A549 (cell line): ENCODE measurements at regions not wholly inside any gene's neighbourhood (a gene's known extent, or its start where the extent isn't known, plus 50 kb on each side); places are given as distances from the start of the nearest gene placed in this dataset.

Experiments used
- ATAC-seq, 2 experiments: fragments of 200-7000 bp in 1 of 2; fragments of >200 bp in 1 of 2; cut with Nextera tagmentation in 1 of 2; cut with Tn5 transposase in 1 of 2; 3 replicates each; pipeline versions ENCODE4 v1.8.0 to v1.9.1; 2018 to 2020; ENCODE audit warnings: mild to moderate bottlenecking in 1 of 2, moderate library complexity in 1 of 2
- CTCF ChIA-PET: fragments of 300-600 bp; sonication (Branson Sonifier 250); formaldehyde crosslinking; extraction: SDS; loops from one replicate; lab custom pipeline; 2021; ENCODE audit warnings: antibody characterized with exemption, inconsistent platforms; lab: Yijun Ruan, JAX
- POLR2A ChIA-PET: fragments of 350-600 bp; formaldehyde crosslinking; extraction: SDS; loops from one replicate; lab custom pipeline; 2021; ENCODE audit warnings: antibody characterized with exemption, inconsistent platforms; lab: Yijun Ruan, JAX
- DNase-seq, 2 experiments: peaks; one replicate each; pipeline versions ENCODE4 v3.0.0 to v3.0.0-alpha.2; 2011 to 2016; ENCODE audit warnings: low read depth in 1 of 2, low spot score in 1 of 2
- FAIRE-seq: peaks from 2 replicates; lab custom pipeline; 2011; peaks lifted over from hg19 to GRCh38; lab: Jason Lieb, UNC
- H3K27ac ChIP-seq, 2 experiments: fragments of >200 bp; sonication (Bioruptor Twin); formaldehyde crosslinking; 3 replicates each; pipeline ENCODE4 v1.5.1; 2016 to 2017
- H3K4me1 ChIP-seq: fragments of >200 bp; sonication (Bioruptor Twin); formaldehyde crosslinking; 3 replicates; pipeline ENCODE4 v1.6.1; 2016
- H3K4me2 ChIP-seq: fragments of >200 bp; sonication (Bioruptor Twin); formaldehyde crosslinking; 3 replicates; pipeline ENCODE4 v1.6.1; 2016
- H3K4me3 ChIP-seq: fragments of >200 bp; sonication (Bioruptor Twin); formaldehyde crosslinking; 3 replicates; pipeline ENCODE4 v1.5.1; 2016
- H3K9me3 ChIP-seq: fragments of >200 bp; sonication (Bioruptor Twin); formaldehyde crosslinking; 3 replicates; pipeline ENCODE4 v1.6.1; 2016
- CEBPB ChIP-seq, 2 experiments: fragments of >200 bp in 1 of 2; sonication (Bioruptor Twin) in 1 of 2; formaldehyde crosslinking in 1 of 2; IDR thresholded peaks; 2 replicates each; pipeline ENCODE4 v1.6.1; 2012 to 2016
- CHD4 ChIP-seq: fragments of 200-600 bp; sonication (generic); IDR thresholded peaks from 2 replicates; pipeline ENCODE4 v1.6.1; 2016; ENCODE audit warnings: antibody characterized with exemption, mild to moderate bottlenecking, borderline replicate concordance
- EHMT2 ChIP-seq: fragments of 200-600 bp; sonication (generic); IDR thresholded peaks from 2 replicates; pipeline ENCODE4 v1.6.1; 2016; ENCODE audit warnings: antibody characterized with exemption, low read depth, mild to moderate bottlenecking, moderate library complexity
- HOXB5 ChIP-seq: fragments of 250-450 bp; sonication (Bioruptor Pico); IDR thresholded peaks from 2 replicates; pipeline ENCODE4 v1.5.0; 2020; ENCODE audit warnings: mild to moderate bottlenecking, moderate library complexity
- JUN ChIP-seq, 2 experiments: fragments of >200 bp; sonication (Bioruptor Twin); formaldehyde crosslinking; IDR thresholded peaks; 2 replicates in 1 of 2; 3 replicates in 1 of 2; pipeline ENCODE4 v1.6.1; 2016 to 2017
- KDM1A ChIP-seq: fragments of 200-600 bp; sonication (generic); IDR thresholded peaks from 2 replicates; pipeline ENCODE4 v1.6.1; 2016; ENCODE audit warnings: low read depth, mild to moderate bottlenecking
- MAZ ChIP-seq: fragments of 150-350 bp; IDR thresholded peaks from 2 replicates; pipeline ENCODE4 v1.6.1; 2014; ENCODE audit warnings: antibody characterized with exemption, low read depth, low read length, borderline replicate concordance
- MYC ChIP-seq: IDR thresholded peaks from 2 replicates; pipeline ENCODE4 v1.6.1; 2012; ENCODE audit warnings: mild to moderate bottlenecking, inconsistent platforms, low read length, improper control_type of control experiment, borderline replicate concordance
- NPAS2 ChIP-seq: fragments of 250-450 bp; sonication (Bioruptor Pico); IDR thresholded peaks from 2 replicates; pipeline ENCODE4 v1.8.0; 2022; ENCODE audit warnings: mild to moderate bottlenecking, moderate library complexity, borderline replicate concordance
- RCOR1 ChIP-seq: fragments of 150-350 bp; IDR thresholded peaks from 2 replicates; pipeline ENCODE4 v1.6.1; 2014; ENCODE audit warnings: antibody characterized with exemption, low read length, low read depth
- TP53 ChIP-seq: fragments of 250-450 bp; sonication (Bioruptor Pico); IDR thresholded peaks from 2 replicates; pipeline ENCODE4 v1.5.0; 2021; ENCODE audit warnings: mild to moderate bottlenecking, moderate library complexity
- ZFP36 ChIP-seq: fragments of 450-650 bp; IDR thresholded peaks from 2 replicates; pipeline ENCODE4 v1.6.1; 2014; ENCODE audit warnings: borderline replicate concordance; ENCODE audit not compliant: partially characterized antibody
- ZSCAN20 ChIP-seq: fragments of 250-450 bp; sonication (Bioruptor Pico); IDR thresholded peaks from 2 replicates; pipeline ENCODE4 v1.8.0; 2022; ENCODE audit warnings: mild to moderate bottlenecking, moderate library complexity
- WGBS: methylation state at CpG from one replicate; pipeline ENCODE4 v1.1.6; 2017; ENCODE audit errors: missing lambda C conversion rate; 5-methylcytosine and 5-hydroxymethylcytosine counted together
- TF ChIP-seq, protein P1 (sequence below): fragments of >200 bp; sonication (Bioruptor Twin); formaldehyde crosslinking; IDR thresholded peaks from 2 replicates; pipeline ENCODE4 v1.6.1; 2016
- TF ChIP-seq, protein P2 (sequence below): fragments of 450-650 bp; IDR thresholded peaks from 2 replicates; pipeline ENCODE4 v1.6.1; 2014; ENCODE audit warnings: antibody characterized with exemption
- TF ChIP-seq, protein P3 (sequence below): fragments of 200-600 bp; sonication (generic); IDR thresholded peaks from 2 replicates; pipeline ENCODE4 v1.6.1; 2016; ENCODE audit warnings: antibody characterized with exemption, mild to moderate bottlenecking, moderate library complexity
- TF ChIP-seq, protein P4 (sequence below): IDR thresholded peaks from 2 replicates; pipeline ENCODE4 v1.6.1; 2012; ENCODE audit warnings: low read depth, borderline replicate concordance
- TF ChIP-seq, protein P5 (sequence below): IDR thresholded peaks from 2 replicates; pipeline ENCODE4 v1.6.1; 2012
- TF ChIP-seq, protein P6 (sequence below): fragments of >200 bp; sonication (Bioruptor Twin); formaldehyde crosslinking; IDR thresholded peaks from 3 replicates; pipeline ENCODE4 v1.5.1; 2016
- TF ChIP-seq, protein P7 (sequence below): fragments of 250-450 bp; sonication (Bioruptor Pico); IDR thresholded peaks from 2 replicates; pipeline ENCODE4 v1.5.0; 2021; ENCODE audit warnings: mild to moderate bottlenecking, moderate library complexity, borderline replicate concordance
- TF ChIP-seq, protein P8 (sequence below): fragments of 150-350 bp; IDR thresholded peaks from 2 replicates; pipeline ENCODE4 v1.6.1; 2014; ENCODE audit warnings: low read depth, mild to moderate bottlenecking, low read length

DNA sequence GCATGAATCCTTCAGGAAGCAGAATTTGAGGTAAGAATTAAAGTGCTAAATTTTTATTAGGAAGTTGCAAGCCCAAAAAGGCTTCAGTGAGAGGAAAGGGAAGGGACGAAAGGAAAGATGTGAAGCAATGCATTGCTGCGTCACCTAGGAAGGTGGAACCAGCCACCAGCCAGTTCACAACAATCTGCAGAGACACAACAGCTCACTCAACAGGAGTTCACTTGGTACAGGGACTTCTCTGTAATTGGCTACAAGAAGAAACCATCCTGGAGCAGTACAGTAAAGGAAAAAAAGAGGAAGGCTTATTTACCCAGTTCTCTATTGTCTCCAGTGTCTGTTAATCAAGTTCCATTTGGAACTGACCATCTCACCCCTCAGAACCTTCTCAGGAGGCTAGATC lies 157.6 kb downstream of the HNRNPD start:
- ATAC-seq (no peak), FAIRE-seq (no peak)
- TF ChIP-seq CEBPB (IDR thresholded peaks at IDR 0.05) (no peak), TP53 (CRISPR knock-in tag) (no peak), KDM1A (no peak), MYC (no peak), CHD4 (no peak), ZSCAN20 (CRISPR knock-in tag) (no peak), RCOR1 (no peak), ZFP36 (no peak), NPAS2 (CRISPR knock-in tag) (no peak)
- TF ChIP-seq, protein P1, sequence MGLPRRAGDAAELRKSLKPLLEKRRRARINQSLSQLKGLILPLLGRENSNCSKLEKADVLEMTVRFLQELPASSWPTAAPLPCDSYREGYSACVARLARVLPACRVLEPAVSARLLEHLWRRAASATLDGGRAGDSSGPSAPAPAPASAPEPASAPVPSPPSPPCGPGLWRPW, result no peak
- TF ChIP-seq, protein P2, sequence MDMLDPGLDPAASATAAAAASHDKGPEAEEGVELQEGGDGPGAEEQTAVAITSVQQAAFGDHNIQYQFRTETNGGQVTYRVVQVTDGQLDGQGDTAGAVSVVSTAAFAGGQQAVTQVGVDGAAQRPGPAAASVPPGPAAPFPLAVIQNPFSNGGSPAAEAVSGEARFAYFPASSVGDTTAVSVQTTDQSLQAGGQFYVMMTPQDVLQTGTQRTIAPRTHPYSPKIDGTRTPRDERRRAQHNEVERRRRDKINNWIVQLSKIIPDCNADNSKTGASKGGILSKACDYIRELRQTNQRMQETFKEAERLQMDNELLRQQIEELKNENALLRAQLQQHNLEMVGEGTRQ, result no peak
- TF ChIP-seq, protein P3, sequence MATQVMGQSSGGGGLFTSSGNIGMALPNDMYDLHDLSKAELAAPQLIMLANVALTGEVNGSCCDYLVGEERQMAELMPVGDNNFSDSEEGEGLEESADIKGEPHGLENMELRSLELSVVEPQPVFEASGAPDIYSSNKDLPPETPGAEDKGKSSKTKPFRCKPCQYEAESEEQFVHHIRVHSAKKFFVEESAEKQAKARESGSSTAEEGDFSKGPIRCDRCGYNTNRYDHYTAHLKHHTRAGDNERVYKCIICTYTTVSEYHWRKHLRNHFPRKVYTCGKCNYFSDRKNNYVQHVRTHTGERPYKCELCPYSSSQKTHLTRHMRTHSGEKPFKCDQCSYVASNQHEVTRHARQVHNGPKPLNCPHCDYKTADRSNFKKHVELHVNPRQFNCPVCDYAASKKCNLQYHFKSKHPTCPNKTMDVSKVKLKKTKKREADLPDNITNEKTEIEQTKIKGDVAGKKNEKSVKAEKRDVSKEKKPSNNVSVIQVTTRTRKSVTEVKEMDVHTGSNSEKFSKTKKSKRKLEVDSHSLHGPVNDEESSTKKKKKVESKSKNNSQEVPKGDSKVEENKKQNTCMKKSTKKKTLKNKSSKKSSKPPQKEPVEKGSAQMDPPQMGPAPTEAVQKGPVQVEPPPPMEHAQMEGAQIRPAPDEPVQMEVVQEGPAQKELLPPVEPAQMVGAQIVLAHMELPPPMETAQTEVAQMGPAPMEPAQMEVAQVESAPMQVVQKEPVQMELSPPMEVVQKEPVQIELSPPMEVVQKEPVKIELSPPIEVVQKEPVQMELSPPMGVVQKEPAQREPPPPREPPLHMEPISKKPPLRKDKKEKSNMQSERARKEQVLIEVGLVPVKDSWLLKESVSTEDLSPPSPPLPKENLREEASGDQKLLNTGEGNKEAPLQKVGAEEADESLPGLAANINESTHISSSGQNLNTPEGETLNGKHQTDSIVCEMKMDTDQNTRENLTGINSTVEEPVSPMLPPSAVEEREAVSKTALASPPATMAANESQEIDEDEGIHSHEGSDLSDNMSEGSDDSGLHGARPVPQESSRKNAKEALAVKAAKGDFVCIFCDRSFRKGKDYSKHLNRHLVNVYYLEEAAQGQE, result no peak
- TF ChIP-seq, protein P4, sequence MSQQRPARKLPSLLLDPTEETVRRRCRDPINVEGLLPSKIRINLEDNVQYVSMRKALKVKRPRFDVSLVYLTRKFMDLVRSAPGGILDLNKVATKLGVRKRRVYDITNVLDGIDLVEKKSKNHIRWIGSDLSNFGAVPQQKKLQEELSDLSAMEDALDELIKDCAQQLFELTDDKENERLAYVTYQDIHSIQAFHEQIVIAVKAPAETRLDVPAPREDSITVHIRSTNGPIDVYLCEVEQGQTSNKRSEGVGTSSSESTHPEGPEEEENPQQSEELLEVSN, result no peak
- TF ChIP-seq, protein P5, sequence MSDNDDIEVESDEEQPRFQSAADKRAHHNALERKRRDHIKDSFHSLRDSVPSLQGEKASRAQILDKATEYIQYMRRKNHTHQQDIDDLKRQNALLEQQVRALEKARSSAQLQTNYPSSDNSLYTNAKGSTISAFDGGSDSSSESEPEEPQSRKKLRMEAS, result no peak
- TF ChIP-seq, protein P6, sequence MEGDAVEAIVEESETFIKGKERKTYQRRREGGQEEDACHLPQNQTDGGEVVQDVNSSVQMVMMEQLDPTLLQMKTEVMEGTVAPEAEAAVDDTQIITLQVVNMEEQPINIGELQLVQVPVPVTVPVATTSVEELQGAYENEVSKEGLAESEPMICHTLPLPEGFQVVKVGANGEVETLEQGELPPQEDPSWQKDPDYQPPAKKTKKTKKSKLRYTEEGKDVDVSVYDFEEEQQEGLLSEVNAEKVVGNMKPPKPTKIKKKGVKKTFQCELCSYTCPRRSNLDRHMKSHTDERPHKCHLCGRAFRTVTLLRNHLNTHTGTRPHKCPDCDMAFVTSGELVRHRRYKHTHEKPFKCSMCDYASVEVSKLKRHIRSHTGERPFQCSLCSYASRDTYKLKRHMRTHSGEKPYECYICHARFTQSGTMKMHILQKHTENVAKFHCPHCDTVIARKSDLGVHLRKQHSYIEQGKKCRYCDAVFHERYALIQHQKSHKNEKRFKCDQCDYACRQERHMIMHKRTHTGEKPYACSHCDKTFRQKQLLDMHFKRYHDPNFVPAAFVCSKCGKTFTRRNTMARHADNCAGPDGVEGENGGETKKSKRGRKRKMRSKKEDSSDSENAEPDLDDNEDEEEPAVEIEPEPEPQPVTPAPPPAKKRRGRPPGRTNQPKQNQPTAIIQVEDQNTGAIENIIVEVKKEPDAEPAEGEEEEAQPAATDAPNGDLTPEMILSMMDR, result no peak

DNA sequence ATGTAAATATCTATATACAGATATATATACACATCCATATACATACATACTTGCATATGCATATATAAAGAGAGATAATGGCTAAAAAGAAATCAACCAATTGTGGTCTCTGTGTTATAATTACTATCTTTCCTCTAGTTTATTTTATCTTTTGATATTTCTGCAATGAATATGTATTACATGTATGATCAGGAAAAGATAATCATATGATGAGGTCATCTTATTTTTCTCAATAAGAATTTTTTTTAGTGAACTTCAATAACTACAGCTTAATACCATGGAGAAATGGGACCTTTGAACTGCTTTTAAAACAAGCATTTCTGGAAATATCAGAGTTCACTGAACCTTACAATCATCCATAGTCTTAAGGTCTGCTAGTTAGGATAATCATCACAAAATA lies 158.0 kb downstream of the HNRNPD start:
- H3K4me3 ChIP-seq, result no peak overlapping the region
- FAIRE-seq (no peak), ATAC-seq (no peak), DNase-seq (no peak)
- no peaks in the 10 kb centered on the region for H3K4me1 ChIP-seq
- no peak overlapping the region for H3K4me2 ChIP-seq
- H3K9me3 ChIP-seq, result no peaks in the 10 kb centered on the region
- no peak overlapping the region for H3K27ac ChIP-seq
- ChIA-PET CTCF (no interaction called here), POLR2A (no interaction called here)
- no peak for TF ChIP-seq EHMT2
- TF ChIP-seq, protein P7, sequence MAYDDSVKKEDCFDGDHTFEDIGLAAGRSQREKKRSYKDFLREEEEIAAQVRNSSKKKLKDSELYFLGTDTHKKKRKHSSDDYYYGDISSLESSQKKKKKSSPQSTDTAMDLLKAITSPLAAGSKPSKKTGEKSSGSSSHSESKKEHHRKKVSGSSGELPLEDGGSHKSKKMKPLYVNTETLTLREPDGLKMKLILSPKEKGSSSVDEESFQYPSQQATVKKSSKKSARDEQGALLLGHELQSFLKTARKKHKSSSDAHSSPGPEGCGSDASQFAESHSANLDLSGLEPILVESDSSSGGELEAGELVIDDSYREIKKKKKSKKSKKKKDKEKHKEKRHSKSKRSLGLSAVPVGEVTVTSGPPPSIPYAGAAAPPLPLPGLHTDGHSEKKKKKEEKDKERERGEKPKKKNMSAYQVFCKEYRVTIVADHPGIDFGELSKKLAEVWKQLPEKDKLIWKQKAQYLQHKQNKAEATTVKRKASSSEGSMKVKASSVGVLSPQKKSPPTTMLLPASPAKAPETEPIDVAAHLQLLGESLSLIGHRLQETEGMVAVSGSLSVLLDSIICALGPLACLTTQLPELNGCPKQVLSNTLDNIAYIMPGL (CRISPR knock-in tag), result no peak
- TF ChIP-seq JUN (IDR thresholded peaks at IDR 0.05), result no peak
- no peak for TF ChIP-seq HOXB5 (CRISPR knock-in tag)
- TF ChIP-seq, protein P8, sequence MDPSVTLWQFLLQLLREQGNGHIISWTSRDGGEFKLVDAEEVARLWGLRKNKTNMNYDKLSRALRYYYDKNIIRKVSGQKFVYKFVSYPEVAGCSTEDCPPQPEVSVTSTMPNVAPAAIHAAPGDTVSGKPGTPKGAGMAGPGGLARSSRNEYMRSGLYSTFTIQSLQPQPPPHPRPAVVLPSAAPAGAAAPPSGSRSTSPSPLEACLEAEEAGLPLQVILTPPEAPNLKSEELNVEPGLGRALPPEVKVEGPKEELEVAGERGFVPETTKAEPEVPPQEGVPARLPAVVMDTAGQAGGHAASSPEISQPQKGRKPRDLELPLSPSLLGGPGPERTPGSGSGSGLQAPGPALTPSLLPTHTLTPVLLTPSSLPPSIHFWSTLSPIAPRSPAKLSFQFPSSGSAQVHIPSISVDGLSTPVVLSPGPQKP, result no peak
- no peak for TF ChIP-seq NPAS2 (CRISPR knock-in tag)
- TF ChIP-seq MYC, result no peak
- no peak for TF ChIP-seq TP53 (CRISPR knock-in tag)
- no peak for TF ChIP-seq MAZ
- TF ChIP-seq, protein P3, result no peak

More for the DNA sequence above, 157.6 kb downstream of the HNRNPD start:
- CTCF ChIA-PET, result no interaction called here
- no peak overlapping the region for H3K27ac ChIP-seq
- POLR2A ChIA-PET, result no interaction called here
- no peak overlapping the region for H3K4me3 ChIP-seq
- H3K4me2 ChIP-seq, result no peak overlapping the region
- 35% methylated on average over 2 of the region's 2 CpGs for WGBS
- no peaks in the 10 kb centered on the region for H3K9me3 ChIP-seq
- DNase-seq, result no peak
- H3K4me1 ChIP-seq, result no peaks in the 10 kb centered on the region
